AG04450 (cell line): ENCODE measurements at regions not wholly inside any gene's neighbourhood (a gene's known extent, or its start where the extent isn't known, plus 50 kb on each side); places are given as distances from the start of the nearest gene placed in this dataset.

Experiments
- CTCF ChIA-PET: fragments of 300-600, 350-600 bp; formaldehyde crosslinking; extraction: SDS; loops from one replicate; lab custom pipeline; 2022; ENCODE audit warnings: antibody characterized with exemption, inconsistent platforms; lab: Charles Lee
- POLR2A ChIA-PET: fragments of 350-600 bp; formaldehyde crosslinking; extraction: SDS; loops from one replicate; lab custom pipeline; 2021; ENCODE audit warnings: antibody characterized with exemption, inconsistent platforms; lab: Yijun Ruan, JAX
- DNase-seq: peaks from one replicate; pipeline ENCODE4 v3.0.0-alpha.2; 2011; ENCODE audit warnings: low read depth, low spot score
- H3K27ac ChIP-seq: one replicate; pipeline ENCODE4 v1.5.1; 2012; ENCODE audit warnings: low read depth, low read length, control low read depth
- H3K27me3 ChIP-seq: one replicate; pipeline ENCODE4 v1.6.0; 2012; ENCODE audit warnings: low read length; ENCODE audit not compliant: control insufficient read depth, insufficient read depth
- H3K4me3 ChIP-seq: 2 replicates; pipeline ENCODE4 v1.5.1; 2011; ENCODE audit warnings: mild to moderate bottlenecking, low read depth, low read length, control low read depth
- H3K9me3 ChIP-seq: 2 replicates; pipeline ENCODE4 v1.5.1; 2012; ENCODE audit warnings: low read length; ENCODE audit not compliant: control insufficient read depth, insufficient read depth
- CTCF ChIP-seq: IDR thresholded peaks from 2 replicates; pipeline ENCODE4 v1.5.1; 2011; ENCODE audit warnings: low read depth, low read length, control low read depth, inconsistent platforms

- no peak for TF ChIP-seq CTCF
- POLR2A ChIA-PET: no interaction called here
- H3K27me3 ChIP-seq: no peaks in the 10 kb centered on the region
- H3K9me3 ChIP-seq: no peaks in the 10 kb centered on the region
- CTCF ChIA-PET: no interaction called here
- H3K4me3 ChIP-seq: no peak overlapping the region
- peak; percentile 27 for DNase-seq
- peak overlapping the region; percentile 73 for H3K27ac ChIP-seq
Observed at GRCh38 chr15:79682285-79682684, 214.5 kb downstream of the MTHFS start.

GRCh38 chr15:79682851-79683288 is 213.9 kb downstream of the MTHFS start:
- Histone ChIP-seq H3K27ac (peak overlapping the region; percentile 73), H3K9me3 (no peaks in the 10 kb centered on the region), H3K4me3 (no peak overlapping the region), H3K27me3 (no peaks in the 10 kb centered on the region)
- ChIA-PET POLR2A (no interaction called here), CTCF (no interaction called here)
- no peak for DNase-seq
- TF ChIP-seq CTCF: no peak

DNA sequence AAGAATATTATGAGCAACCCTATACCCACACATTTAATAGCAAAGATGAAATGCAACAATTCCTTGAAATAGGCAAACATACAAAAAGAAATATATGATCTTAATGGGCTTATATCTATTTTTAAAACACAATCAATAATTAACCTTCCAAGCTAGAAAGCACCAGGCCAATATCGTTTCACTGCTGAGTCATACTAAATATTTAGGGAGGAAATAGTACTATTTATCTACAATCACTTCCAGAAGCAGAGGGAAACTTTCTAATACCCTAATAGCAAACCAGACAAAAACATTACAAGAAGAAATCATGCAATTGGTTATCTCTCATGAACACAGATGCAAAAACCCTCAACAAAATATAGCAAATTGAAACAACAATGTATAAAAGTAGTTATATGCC is 207.8 kb downstream of the MTHFS start:
- DNase-seq: no peak
- CTCF ChIA-PET: interaction anchor here (1.1 kb wide), 1 partner anchor 92 kb away, joined by 3 read pairs; no protein-coding TSS in a partner anchor

DNA sequence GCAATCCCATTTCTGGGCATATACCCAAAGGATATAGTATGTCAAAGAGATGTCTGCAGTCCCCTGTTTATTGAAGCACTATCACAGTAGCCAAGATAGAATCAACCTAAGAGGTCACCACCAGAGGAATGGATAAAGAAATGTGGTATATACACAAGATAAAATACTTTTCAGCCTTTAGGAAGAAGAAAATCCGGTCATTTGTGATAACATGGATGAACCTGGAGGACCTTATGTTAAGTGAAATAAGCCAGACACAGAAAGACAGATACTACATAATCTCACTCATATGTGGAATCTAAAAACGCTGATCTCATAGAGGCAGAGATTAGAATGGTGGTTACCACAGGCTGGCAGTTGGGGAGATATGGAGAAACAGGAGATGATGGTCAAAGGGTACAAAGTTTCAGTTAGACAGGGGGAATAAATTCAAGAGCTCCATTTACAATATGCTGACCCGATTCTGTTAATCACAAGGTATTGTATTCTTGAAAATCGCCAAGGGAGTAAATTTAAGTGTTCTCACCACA is 195.8 kb downstream of the MTHFS start:
- CTCF ChIA-PET: no interaction called here
- Histone ChIP-seq H3K27me3 (peaks cover 2% of the 10 kb centered on the region), H3K9me3 (no peaks in the 10 kb centered on the region), H3K27ac (no peak overlapping the region), H3K4me3 (no peak overlapping the region)
- POLR2A ChIA-PET: no interaction called here
- TF ChIP-seq CTCF: no peak
- DNase-seq: no peak

More for the DNA sequence above, 207.8 kb downstream of the MTHFS start:
- POLR2A ChIA-PET: no interaction called here
- Histone ChIP-seq H3K9me3 (peaks cover 6% of the 10 kb centered on the region), H3K27ac (no peak overlapping the region), H3K27me3 (no peaks in the 10 kb centered on the region), H3K4me3 (no peak overlapping the region)
- no peak for TF ChIP-seq CTCF

DNA sequence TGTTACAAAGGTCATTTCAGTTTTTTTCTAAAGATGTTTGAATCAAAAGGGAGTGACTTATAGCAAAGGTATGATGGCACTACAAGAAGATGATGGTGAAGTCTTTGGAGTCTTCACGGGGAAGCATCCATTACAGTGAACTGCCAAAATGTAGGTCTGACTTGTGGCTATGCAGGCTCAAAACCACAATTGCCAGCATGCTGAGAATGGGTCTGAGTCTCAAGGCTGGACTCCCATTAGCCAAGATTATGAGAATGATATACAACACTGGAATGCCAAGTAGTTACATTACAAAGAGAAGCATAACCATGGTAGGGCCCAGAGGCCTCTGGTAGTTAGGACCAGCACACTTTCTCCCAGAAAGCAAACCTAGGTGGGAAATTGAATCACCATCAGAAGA is 194.2 kb downstream of the MTHFS start:
- Histone ChIP-seq H3K27ac (no peak overlapping the region), H3K27me3 (peaks cover 2% of the 10 kb centered on the region), H3K9me3 (no peaks in the 10 kb centered on the region), H3K4me3 (no peak overlapping the region)
- DNase-seq: no peak
- no peak for TF ChIP-seq CTCF
- ChIA-PET POLR2A (no interaction called here), CTCF (no interaction called here)
